Left cardiac atrium (tissue), 4 donors: ENCODE measurements at regions not wholly inside any gene's neighbourhood (a gene's known extent, or its start where the extent isn't known, plus 50 kb on each side); places are given as distances from the start of the nearest gene placed in this dataset.
"Not testable (repeated sequence)": the region's sequence is repeated elsewhere in the genome, so short reads cannot be mapped to it uniquely, and the experiment has no call there.

Source experiments
- ATAC-seq, 2 donors: fragments of 200-7000 bp; cut with Tn5 transposase; one replicate each; pipeline ENCODE4 v1.9.1; 2020; ENCODE audit warnings: mild to moderate bottlenecking in 2 of 2, moderate library complexity in 2 of 2
- DNase-seq: peaks from one replicate; pipeline ENCODE4 v3.0.0-alpha.2; 2020
- intact Hi-C, 2 donors: fragments of 100-400 bp; cut with DNase I; formaldehyde crosslinking; loops; one replicate each; pipeline versions ENCODE4 v1.14.1 to v1.15.1; 2022 to 2023
- donor health status: DM: no; HTN: yes; CAD: no.
- donor health status: DM: no; HTN: yes; CAD: no; lungs with severe emphysema.
- donor health status: DM: yes; HTN: yes; CAD: no.
- donor health status: Dilated cardiomyopathy.

GRCh38 chr11:11731311-11732083 lies 109.7 kb upstream of the GALNT18 start:
- DNase-seq = peak; percentile 22
- ATAC-seq = peak in 1 of 2 donors; percentile 59
- intact Hi-C loops = no loop called here

GRCh38 chr11:11728386-11728785 lies 106.6 kb upstream of the GALNT18 start:
- no peak for ATAC-seq
- intact Hi-C loops = no loop called here
- DNase-seq = no peak

- DNase-seq = no peak
- ATAC-seq = no peak
Measured at GRCh38 chr11:11725438-11725837, 103.6 kb upstream of the GALNT18 start.

GRCh38 chr11:11724994-11725393 lies 103.2 kb upstream of the GALNT18 start:
- no peak for DNase-seq
- no peak for ATAC-seq
- intact Hi-C loops = no loop called here

More at GRCh38 chr11:11725438-11725837, 103.6 kb upstream of the GALNT18 start:
- intact Hi-C loops = no loop called here

- ATAC-seq (no peak), DNase-seq (no peak)
- intact Hi-C loops = no loop called here
Measured at GRCh38 chr11:11722861-11723260, 101.1 kb upstream of the GALNT18 start.

- DNase-seq (no peak), ATAC-seq (no peak)
- intact Hi-C loops = no loop called here
Measured at GRCh38 chr11:11722246-11722645, 100.4 kb upstream of the GALNT18 start.

GRCh38 chr11:11718511-11718910 lies 96.7 kb upstream of the GALNT18 start:
- ATAC-seq (no peak), DNase-seq (no peak)
- intact Hi-C loops = no loop called here

- DNase-seq (no peak), ATAC-seq (no peak)
- intact Hi-C loops = no loop called here
Measured at GRCh38 chr11:11717064-11717725, 95.4 kb upstream of the GALNT18 start.

GRCh38 chr11:11715075-11715474 lies 93.3 kb upstream of the GALNT18 start:
- intact Hi-C loops, DNase-seq, ATAC-seq: not testable (repeated sequence)

GRCh38 chr11:11710556-11710955 lies 88.8 kb upstream of the GALNT18 start:
- intact Hi-C loops = no loop called here

GRCh38 chr11:11709447-11710239 lies 87.8 kb upstream of the GALNT18 start:
- ATAC-seq (no peak), DNase-seq (no peak)
- intact Hi-C loops = no loop called here

More at GRCh38 chr11:11710556-11710955, 88.8 kb upstream of the GALNT18 start:
- no peak for DNase-seq
- ATAC-seq = no peak

GRCh38 chr11:11708256-11708655 lies 86.5 kb upstream of the GALNT18 start:
- ATAC-seq = no peak
- no peak for DNase-seq
- intact Hi-C loops = no loop called here

- intact Hi-C loops = no loop called here
- no peak for ATAC-seq
- DNase-seq = no peak
Measured at GRCh38 chr11:11706028-11706427, 84.2 kb upstream of the GALNT18 start.

GRCh38 chr11:11703885-11704284 lies 82.1 kb upstream of the GALNT18 start:
- DNase-seq (no peak), ATAC-seq (no peak)
- intact Hi-C loops = no loop called here

- DNase-seq (no peak), ATAC-seq (peak; percentile 68 to 91)
- intact Hi-C loops = no loop called here
Measured at GRCh38 chr11:11701070-11701469, 79.3 kb upstream of the GALNT18 start.

- DNase-seq (no peak), ATAC-seq (no peak)
- intact Hi-C loops = no loop called here
Measured at GRCh38 chr11:11697796-11698195, 76.0 kb upstream of the GALNT18 start.

- intact Hi-C loops = no loop called here
Measured at GRCh38 chr11:11691296-11692151, 69.7 kb upstream of the GALNT18 start.

GRCh38 chr11:11681536-11681935 lies 59.7 kb upstream of the GALNT18 start:
- DNase-seq = no peak
- intact Hi-C loops = no loop called here

More at GRCh38 chr11:11691296-11692151, 69.7 kb upstream of the GALNT18 start:
- peak; percentile 32 for DNase-seq
- ATAC-seq = no peak

More at GRCh38 chr11:11681536-11681935, 59.7 kb upstream of the GALNT18 start:
- ATAC-seq = no peak
